Stimulated activated CD4-positive, alpha-beta T cell treated with anti-CD3 and anti-CD28 coated beads, Interleukin-4, amount 100 ng/mL, for 1 hour (primary cell): ENCODE measurements at regions not wholly inside any gene's neighbourhood (a gene's known extent, or its start where the extent isn't known, plus 50 kb on each side); places are given as distances from the start of the nearest gene placed in this dataset.
A peak's percentile ranks its signal among the peaks of the same experiment; 100 is the strongest.

Source experiments
- DNase-seq: peaks from one replicate; pipeline ENCODE4 v3.0.0-alpha.2; 2020

DNA sequence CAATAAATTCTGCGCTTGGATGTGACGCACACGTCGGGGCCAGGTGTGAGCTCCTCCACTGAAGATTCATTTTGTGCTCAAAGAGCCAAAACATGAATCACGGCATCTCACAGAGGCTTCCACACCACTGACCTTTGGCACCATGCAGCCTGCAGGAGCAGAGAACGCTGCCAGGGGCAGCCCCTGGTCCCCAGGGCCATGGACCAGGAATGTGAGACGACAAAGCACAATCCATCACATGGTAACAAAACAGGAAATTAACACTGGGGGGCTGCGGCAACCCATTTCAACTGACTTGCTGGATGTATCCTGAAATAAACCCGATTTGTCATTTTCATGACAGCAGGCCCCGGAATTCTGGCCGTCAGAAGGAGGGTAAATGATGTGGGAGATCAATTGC is 167.5 kb upstream of the IGF1R start:
- DNase-seq = no peak

GRCh38 chr15:98483575-98484130 is 164.7 kb upstream of the IGF1R start:
- no peak for DNase-seq

GRCh38 chr15:98484914-98485313 is 163.4 kb upstream of the IGF1R start:
- no peak for DNase-seq

DNA sequence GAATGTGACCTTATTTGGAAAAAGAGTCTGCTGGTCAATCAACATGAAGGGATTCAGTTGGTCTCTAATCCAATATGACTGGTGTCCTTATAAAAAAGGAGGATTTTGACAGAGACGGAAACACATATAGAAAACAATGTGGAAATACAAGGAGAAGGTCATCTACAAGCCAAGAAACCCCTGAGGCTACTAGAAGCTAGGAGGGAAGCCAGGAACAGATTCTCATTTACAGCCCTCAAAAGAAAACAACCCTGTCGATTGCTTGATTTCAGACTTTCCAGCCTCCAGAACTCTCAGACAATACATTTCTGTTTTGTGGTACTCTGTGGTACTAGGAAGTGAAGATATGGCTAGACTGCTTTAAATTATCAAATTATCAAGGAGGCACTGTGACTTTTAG is 162.9 kb upstream of the IGF1R start:
- DNase-seq = no peak

GRCh38 chr15:98493966-98494511 is 154.3 kb upstream of the IGF1R start:
- no peak for DNase-seq

GRCh38 chr15:98501192-98501591 is 147.1 kb upstream of the IGF1R start:
- DNase-seq = no peak

GRCh38 chr15:98501632-98502031 is 146.7 kb upstream of the IGF1R start:
- DNase-seq = no peak

DNA sequence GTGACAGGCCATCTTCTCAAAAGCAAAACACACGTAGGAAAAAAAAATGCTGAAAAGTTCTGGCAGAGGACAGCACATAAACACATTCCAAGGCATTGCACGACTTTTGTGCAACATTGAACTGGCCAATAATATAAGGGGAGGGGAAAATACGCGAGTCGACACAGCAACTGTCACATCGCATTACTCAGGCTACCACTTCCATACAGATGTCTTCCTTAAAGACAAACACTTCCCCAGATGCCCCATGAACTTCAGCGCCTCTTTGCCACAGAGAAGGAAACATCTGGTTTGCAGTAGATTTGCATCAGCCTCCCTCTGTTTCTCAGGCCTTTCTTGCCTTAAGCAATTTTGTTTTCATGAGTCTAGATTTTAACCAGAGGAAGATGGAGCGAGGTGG is 144.4 kb upstream of the IGF1R start:
- DNase-seq = no peak

GRCh38 chr15:98504998-98505397 is 143.3 kb upstream of the IGF1R start:
- DNase-seq = no peak

GRCh38 chr15:98505611-98506031 is 142.7 kb upstream of the IGF1R start:
- DNase-seq = no peak

DNA sequence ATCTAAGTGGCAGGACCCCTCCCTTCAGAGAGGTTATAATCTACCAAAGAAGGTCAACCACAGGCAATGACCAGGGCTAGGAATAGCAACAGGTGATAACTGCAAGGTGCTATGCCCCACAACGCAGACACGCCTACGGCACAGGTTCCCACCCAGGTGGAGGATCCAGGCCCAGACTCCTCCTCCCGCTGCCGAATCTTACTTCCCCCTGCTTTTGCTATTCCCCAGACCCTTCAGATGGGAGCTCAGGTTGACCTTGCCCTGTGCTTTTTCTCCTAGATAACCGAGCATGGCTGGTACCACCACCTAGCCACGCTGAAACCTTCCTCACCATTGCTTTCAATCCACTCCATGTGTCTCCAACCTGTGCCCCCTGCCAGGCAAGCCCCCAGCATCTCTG is 142.2 kb upstream of the IGF1R start:
- no peak for DNase-seq

DNA sequence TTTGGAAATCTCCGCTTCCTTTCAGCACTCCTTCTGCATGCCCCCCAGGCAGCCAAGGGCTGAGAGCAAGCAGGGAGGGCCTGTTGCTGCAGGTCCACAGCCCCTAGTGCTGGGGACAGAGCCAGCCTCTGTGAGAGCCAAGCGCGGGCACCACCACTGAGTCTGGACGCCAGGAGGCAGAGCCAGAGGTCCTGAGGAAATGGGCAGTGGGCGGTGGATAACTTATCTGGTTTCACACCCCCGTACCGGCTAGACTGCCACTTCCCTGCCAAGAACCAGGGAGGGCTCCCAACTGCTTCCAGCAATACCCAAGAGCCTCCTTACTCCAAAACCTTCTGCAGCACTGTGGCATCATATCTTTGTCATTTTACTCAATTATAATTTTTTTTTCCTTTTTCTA is 141.6 kb upstream of the IGF1R start:
- no peak for DNase-seq

GRCh38 chr15:98513428-98513986 is 134.8 kb upstream of the IGF1R start:
- no peak for DNase-seq

- DNase-seq = no peak
Measured at GRCh38 chr15:98514034-98514622, 134.2 kb upstream of the IGF1R start.

DNA sequence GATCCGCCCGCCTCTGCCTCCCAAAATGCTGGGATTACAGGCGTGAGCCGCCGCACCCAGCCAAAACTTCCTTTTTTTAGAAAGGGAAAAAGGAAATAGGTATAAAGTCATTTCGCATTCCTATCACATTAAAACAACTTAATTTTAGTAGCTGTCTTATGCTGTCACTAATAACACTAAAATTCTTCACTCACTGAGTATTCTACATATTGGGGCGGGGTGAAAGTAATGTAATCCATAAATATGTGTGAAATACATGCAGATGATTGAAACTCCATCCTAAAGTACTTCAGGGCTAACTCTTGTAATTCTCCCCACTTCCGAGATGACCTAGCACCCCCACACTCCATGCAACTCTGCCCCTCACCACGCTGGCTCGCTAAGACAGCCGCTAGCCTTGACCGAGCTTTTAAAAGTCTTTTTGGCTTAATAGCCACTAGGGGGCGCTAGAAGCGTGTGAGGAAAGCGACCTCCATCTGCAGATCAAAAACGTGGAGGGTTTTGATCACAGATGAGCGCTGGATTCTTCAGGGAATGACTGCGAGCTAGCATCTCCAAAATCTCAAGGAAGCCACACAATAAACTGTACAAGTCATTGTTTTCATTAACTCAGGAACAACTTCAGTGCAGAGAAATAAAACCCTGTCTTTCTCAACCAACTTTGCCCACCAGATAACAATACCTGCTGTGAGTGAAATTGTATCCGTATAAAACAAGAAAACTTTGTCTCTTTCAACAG is 129.3 kb upstream of the IGF1R start:
- peak; percentile 33 for DNase-seq

DNA sequence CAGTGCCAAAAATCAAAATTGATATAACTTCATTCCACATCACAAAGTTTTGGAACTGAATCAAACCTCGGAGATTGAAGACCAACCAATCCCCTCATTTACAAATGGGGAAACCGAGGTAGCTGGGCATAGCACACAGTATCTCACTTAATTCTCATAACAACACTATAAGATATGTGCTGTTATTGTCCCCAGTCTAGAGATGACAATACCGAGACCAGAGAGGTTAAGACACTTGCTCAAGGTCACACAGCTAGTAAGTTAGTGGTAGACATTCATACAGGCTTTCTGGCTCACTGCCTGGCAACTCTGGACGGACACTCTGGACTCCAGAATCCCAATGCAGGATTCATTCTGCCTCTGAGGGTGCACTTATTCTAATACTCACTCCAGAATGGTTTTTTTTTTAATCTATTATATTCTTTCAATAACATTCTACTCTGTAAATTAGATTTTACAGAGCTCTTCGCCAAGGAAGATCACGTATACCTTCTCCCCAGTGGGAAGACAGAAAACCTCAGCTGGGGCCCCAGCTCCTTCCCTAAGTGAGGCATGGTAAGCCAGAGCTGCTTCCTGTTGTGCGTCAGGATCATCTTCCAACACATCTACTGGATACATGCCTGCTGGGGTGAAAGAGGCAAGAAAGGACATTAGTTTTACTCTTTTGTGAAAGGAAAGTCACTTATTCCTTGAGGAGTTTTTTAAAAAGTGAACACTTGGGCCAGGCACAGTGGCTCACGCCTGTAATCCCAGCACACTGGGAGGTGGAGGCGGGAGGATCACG is 128.4 kb upstream of the IGF1R start:
- DNase-seq = no peak

DNA sequence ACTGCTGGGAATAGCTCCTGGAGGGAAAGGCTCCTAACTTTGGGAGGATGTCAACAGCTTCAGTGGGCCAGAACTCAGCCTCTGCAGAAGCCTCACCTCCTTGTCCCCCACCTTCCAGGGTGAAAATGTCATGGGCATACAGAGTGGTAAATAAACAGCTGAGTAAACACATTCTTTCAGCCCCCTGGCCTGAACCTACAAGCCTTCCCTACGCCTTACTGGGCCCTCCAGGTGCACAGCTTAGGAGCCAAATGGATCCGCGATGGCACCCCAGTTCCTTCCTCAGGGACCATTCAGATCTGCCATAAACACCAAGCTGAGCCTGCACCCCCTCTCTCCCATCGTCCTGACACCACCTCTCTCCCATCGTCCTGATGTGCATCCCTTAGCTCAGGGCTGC is 126.2 kb upstream of the IGF1R start:
- no peak for DNase-seq

DNA sequence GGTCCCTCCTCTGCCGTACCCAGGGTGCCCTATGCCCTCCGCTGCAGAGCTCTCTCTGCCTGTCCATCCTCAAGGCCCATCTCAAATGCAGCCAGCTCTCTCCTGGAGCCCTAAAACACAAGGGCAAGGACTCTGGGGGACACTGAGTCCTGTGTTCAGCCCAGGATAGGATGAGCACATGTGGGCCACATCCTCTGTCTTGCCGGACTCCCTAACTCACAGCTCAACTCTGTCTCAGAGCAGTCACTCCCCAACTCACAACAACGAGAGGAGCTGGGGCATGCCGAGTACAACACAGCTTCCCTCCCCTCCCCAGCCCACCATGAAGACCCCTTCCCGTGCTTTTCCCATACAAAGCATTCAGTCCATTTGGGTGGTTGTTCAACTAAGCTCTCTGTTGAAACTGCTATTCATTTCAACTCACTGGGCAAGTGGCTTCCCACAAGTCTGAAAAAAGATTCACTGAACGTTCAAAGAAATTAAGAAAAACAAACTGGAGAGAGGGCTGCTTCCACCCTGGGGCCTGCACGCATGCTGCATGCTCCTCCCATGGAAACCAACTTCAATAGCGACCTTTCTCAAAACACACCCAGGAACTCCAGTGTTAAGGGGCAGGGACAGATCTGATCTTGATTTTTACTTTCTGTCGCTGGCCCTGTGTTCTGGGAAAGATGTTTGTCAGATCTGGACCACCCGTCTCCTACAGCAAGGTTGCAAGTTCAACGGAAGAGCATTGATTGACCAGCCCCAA is 124.3 kb upstream of the IGF1R start:
- DNase-seq = no peak

GRCh38 chr15:98524838-98525660 is 123.3 kb upstream of the IGF1R start:
- DNase-seq = no peak

- no peak for DNase-seq
Measured at GRCh38 chr15:98525661-98526001, 122.7 kb upstream of the IGF1R start.

DNA sequence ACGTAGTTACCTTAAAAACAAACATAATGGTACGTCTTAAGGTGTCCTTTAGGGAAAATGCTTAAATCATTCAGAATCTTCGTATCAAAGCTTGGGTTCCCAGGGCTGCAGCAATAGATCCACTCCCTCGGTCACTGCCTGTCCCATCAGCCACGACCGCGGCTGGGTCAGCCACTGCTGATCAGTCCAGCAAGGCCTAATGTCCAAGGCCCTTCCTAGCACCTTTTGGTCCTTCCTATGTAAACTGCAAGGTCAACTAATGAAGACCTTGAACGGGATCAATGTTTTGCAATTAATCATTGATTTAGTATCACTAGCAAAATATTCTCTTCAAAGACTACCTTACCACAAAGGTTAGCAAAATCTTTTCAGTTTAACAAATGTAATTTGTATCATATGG is 122.2 kb upstream of the IGF1R start:
- DNase-seq = no peak
